IMR-90 (cell line): ENCODE measurements at regions not wholly inside any gene's neighbourhood (a gene's known extent, or its start where the extent isn't known, plus 50 kb on each side); places are given as distances from the start of the nearest gene placed in this dataset.

ENCODE experiments used
- BHLHE40 ChIP-seq: fragments of 150-350 bp; IDR thresholded peaks from 2 replicates; pipeline ENCODE4 v1.6.1; 2016; ENCODE audit warnings: mild to moderate bottlenecking, low read depth, low read length
- CHD1 ChIP-seq: IDR thresholded peaks from 2 replicates; pipeline ENCODE4 v1.6.1; 2012; ENCODE audit warnings: low read depth, low read length, improper control_type of control experiment
- FOS ChIP-seq: fragments of 150-350 bp; IDR thresholded peaks from 2 replicates; pipeline ENCODE4 v1.6.1; 2016; ENCODE audit warnings: low read depth, low read length
- MAFK ChIP-seq: IDR thresholded peaks from 2 replicates; pipeline ENCODE4 v1.6.1; 2012; ENCODE audit warnings: low read depth, low read length, improper control_type of control experiment
- MAZ ChIP-seq: IDR thresholded peaks from 2 replicates; pipeline ENCODE4 v1.6.1; 2012; ENCODE audit warnings: low read depth, mild to moderate bottlenecking, low read length, improper control_type of control experiment, moderate library complexity, borderline replicate concordance
- MXI1 ChIP-seq: IDR thresholded peaks from 2 replicates; pipeline ENCODE4 v1.6.1; 2012; ENCODE audit warnings: low read depth, mild to moderate bottlenecking, low read length, moderate library complexity, borderline replicate concordance
- POLR2A ChIP-seq: IDR thresholded peaks from 2 replicates; pipeline ENCODE4 v1.6.1; 2012; ENCODE audit warnings: mild to moderate bottlenecking, low read depth, low read length
- RAD21 ChIP-seq: IDR thresholded peaks from 2 replicates; pipeline ENCODE4 v1.6.1; 2012; ENCODE audit warnings: low read length, improper control_type of control experiment
- RCOR1 ChIP-seq: IDR thresholded peaks from 2 replicates; pipeline ENCODE4 v1.6.1; 2012; ENCODE audit warnings: mild to moderate bottlenecking, low read length, improper control_type of control experiment; ENCODE audit not compliant: insufficient replicate concordance
- RFX5 ChIP-seq: IDR thresholded peaks from 2 replicates; pipeline ENCODE4 v1.8.0; 2012; ENCODE audit warnings: low read depth, mild to moderate bottlenecking, low read length, moderate library complexity
- TF ChIP-seq, protein P1 (sequence below): conservative IDR thresholded peaks from 2 replicates; pipeline ENCODE4 v1.5.1; 2012; ENCODE audit warnings: mild to moderate bottlenecking, low read depth, low read length, improper control_type of control experiment
- TF ChIP-seq, protein P2 (sequence below): fragments of 150-350 bp; IDR thresholded peaks from 2 replicates; pipeline ENCODE4 v1.6.1; 2017; ENCODE audit warnings: mild to moderate bottlenecking, antibody characterized with exemption, low read length, low read depth
- TF ChIP-seq, protein P3 (sequence below): fragments of 150-350 bp; IDR thresholded peaks from 2 replicates; pipeline ENCODE4 v1.6.1; 2016; ENCODE audit warnings: low read depth, mild to moderate bottlenecking, low read length, moderate library complexity, borderline replicate concordance

DNA sequence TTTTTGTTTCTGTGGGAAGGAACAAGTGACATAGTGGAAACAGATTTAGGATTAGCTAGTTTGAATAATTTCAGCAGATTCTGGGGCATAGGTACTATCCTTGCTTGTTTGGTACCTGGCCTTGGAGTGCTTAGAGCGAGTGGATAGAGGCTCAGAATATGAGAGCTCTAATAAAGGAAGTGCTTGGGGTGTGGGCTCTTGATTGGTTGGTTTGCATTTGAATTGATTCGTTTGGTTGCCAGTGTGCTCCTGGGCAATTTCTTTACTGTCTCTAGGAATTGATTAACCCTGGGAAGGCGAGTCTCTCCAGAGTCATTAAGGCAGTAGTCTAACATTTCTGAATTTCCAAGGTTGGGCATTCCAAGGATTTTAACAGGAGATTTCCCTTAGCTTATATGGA lies 98.0 kb downstream of the DTWD1 start:
- TF ChIP-seq, protein P1, sequence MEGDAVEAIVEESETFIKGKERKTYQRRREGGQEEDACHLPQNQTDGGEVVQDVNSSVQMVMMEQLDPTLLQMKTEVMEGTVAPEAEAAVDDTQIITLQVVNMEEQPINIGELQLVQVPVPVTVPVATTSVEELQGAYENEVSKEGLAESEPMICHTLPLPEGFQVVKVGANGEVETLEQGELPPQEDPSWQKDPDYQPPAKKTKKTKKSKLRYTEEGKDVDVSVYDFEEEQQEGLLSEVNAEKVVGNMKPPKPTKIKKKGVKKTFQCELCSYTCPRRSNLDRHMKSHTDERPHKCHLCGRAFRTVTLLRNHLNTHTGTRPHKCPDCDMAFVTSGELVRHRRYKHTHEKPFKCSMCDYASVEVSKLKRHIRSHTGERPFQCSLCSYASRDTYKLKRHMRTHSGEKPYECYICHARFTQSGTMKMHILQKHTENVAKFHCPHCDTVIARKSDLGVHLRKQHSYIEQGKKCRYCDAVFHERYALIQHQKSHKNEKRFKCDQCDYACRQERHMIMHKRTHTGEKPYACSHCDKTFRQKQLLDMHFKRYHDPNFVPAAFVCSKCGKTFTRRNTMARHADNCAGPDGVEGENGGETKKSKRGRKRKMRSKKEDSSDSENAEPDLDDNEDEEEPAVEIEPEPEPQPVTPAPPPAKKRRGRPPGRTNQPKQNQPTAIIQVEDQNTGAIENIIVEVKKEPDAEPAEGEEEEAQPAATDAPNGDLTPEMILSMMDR = no peak
- no peak for TF ChIP-seq CHD1
- TF ChIP-seq POLR2A = no peak
- no peak for TF ChIP-seq MXI1
- no peak for TF ChIP-seq BHLHE40
- TF ChIP-seq RFX5 = no peak
- TF ChIP-seq MAZ = no peak
- TF ChIP-seq RAD21 = no peak
- TF ChIP-seq, protein P2, sequence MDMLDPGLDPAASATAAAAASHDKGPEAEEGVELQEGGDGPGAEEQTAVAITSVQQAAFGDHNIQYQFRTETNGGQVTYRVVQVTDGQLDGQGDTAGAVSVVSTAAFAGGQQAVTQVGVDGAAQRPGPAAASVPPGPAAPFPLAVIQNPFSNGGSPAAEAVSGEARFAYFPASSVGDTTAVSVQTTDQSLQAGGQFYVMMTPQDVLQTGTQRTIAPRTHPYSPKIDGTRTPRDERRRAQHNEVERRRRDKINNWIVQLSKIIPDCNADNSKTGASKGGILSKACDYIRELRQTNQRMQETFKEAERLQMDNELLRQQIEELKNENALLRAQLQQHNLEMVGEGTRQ = no peak
- TF ChIP-seq, protein P3, sequence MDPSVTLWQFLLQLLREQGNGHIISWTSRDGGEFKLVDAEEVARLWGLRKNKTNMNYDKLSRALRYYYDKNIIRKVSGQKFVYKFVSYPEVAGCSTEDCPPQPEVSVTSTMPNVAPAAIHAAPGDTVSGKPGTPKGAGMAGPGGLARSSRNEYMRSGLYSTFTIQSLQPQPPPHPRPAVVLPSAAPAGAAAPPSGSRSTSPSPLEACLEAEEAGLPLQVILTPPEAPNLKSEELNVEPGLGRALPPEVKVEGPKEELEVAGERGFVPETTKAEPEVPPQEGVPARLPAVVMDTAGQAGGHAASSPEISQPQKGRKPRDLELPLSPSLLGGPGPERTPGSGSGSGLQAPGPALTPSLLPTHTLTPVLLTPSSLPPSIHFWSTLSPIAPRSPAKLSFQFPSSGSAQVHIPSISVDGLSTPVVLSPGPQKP = no peak
- no peak for TF ChIP-seq RCOR1
- TF ChIP-seq MAFK = no peak
- no peak for TF ChIP-seq FOS
